Upper lobe of left lung (tissue), 4 donors: ENCODE measurements at regions not wholly inside any gene's neighbourhood (a gene's known extent, or its start where the extent isn't known, plus 50 kb on each side); places are given as distances from the start of the nearest gene placed in this dataset.

Source experiments
- EP300 ChIP-seq, 4 donors: sonication (generic); formaldehyde crosslinking; IDR thresholded peaks; one replicate each; pipeline ENCODE4 v1.5.1; 2017; ENCODE audit warnings: antibody characterized with exemption in 4 of 4, control low read depth in 2 of 4
- POLR2A ChIP-seq, 4 donors: fragments of 450-650 bp; IDR thresholded peaks; one replicate each; pipeline ENCODE4 v1.5.1; 2016 to 2017; ENCODE audit warnings: antibody characterized with exemption in 4 of 4, mild to moderate bottlenecking in 2 of 4
- POLR2AphosphoS5 ChIP-seq, 2 donors: sonication (generic); formaldehyde crosslinking; IDR thresholded peaks; one replicate each; pipeline ENCODE4 v1.5.1; 2017; ENCODE audit warnings: antibody characterized with exemption in 2 of 2
- TF ChIP-seq, protein P1 (sequence below), 6 experiments: fragments of 450-650 bp in 4 of 6; fragments of 200-600 bp in 2 of 6; sonication (generic) in 2 of 6; IDR thresholded peaks; one replicate each; pipeline ENCODE4 v1.5.1; 2016 to 2019; ENCODE audit warnings: antibody characterized with exemption in 6 of 6

DNA sequence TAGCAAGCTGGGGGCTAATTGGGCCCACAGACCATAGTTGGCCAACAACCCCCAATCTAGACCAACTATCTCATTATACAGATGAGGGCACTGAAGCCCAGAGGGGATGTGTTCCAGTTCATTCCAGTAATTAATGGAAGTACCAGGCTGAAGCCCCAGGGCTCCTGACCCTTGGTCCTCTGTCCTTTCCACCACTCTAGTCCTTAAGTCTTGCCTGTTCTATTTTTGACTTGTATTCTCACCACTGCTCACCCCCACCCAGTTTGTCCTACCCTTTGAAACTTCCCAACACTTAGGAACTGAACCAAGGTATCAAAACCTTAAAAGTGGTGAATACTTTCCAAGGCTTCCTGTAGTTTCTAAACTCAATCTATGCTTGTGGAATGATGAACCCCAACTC lies 407.4 kb downstream of the ENC1 start:
- no peak for TF ChIP-seq EP300 (IDR thresholded peaks at IDR 0.05)
- no peak for TF ChIP-seq POLR2A (IDR thresholded peaks at IDR 0.05)
- TF ChIP-seq, protein P1, sequence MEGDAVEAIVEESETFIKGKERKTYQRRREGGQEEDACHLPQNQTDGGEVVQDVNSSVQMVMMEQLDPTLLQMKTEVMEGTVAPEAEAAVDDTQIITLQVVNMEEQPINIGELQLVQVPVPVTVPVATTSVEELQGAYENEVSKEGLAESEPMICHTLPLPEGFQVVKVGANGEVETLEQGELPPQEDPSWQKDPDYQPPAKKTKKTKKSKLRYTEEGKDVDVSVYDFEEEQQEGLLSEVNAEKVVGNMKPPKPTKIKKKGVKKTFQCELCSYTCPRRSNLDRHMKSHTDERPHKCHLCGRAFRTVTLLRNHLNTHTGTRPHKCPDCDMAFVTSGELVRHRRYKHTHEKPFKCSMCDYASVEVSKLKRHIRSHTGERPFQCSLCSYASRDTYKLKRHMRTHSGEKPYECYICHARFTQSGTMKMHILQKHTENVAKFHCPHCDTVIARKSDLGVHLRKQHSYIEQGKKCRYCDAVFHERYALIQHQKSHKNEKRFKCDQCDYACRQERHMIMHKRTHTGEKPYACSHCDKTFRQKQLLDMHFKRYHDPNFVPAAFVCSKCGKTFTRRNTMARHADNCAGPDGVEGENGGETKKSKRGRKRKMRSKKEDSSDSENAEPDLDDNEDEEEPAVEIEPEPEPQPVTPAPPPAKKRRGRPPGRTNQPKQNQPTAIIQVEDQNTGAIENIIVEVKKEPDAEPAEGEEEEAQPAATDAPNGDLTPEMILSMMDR (IDR thresholded peaks at IDR 0.05): no peak
- TF ChIP-seq POLR2AphosphoS5 (IDR thresholded peaks at IDR 0.05): no peak
